K562 (cell line): ENCODE measurements at regions not wholly inside any gene's neighbourhood (a gene's known extent, or its start where the extent isn't known, plus 50 kb on each side); places are given as distances from the start of the nearest gene placed in this dataset.

Experiments used
- ATAC-seq: fragments of 200-7000 bp; cut with Tn5 transposase; 3 replicates; pipeline ENCODE4 v1.9.1; 2020; ENCODE audit warnings: moderate library complexity
- BruUV-seq: library from RNA; stranded (reverse); fragments of 400-500 nt; replicated peaks from 2 replicates; lab custom pipeline; 2021; lab: Mats Ljungman, UMichigan
- CTCF ChIA-PET: fragments of 300-600 bp; formaldehyde crosslinking; extraction: SDS; loops from one replicate; lab custom pipeline; 2021; ENCODE audit warnings: low intra/inter-chr PET ratio; lab: Yijun Ruan, JAX
- POLR2A ChIA-PET: fragments of 300-600, 350-650 bp; sonication (Branson Sonifier 250); formaldehyde crosslinking; extraction: SDS; loops from one replicate; lab custom pipeline; 2021; ENCODE audit warnings: antibody characterized with exemption, inconsistent platforms; lab: Yijun Ruan, JAX
- DNase-seq, 4 experiments: peaks; one replicate each; pipeline versions ENCODE4 v3.0.0 to v3.0.0-alpha.2; 2011 to 2018; ENCODE audit warnings: low spot score in 3 of 4, mixed read lengths in 3 of 4; ENCODE audit errors: extremely low read depth in 1 of 4
- FAIRE-seq: peaks from 2 replicates; lab custom pipeline; 2011; peaks lifted over from hg19 to GRCh38; lab: Jason Lieb, UNC
- H2AFZ ChIP-seq: 2 replicates; pipeline ENCODE4 v1.6.0; 2011; ENCODE audit warnings: low read depth, low read length, control low read depth, inconsistent platforms
- H3K27ac ChIP-seq: fragments of 200-600 bp; 3 replicates; pipeline ENCODE4 v1.8.0; 2011; ENCODE audit warnings: low read depth, mild to moderate bottlenecking, control low read depth, inconsistent platforms, low read length, moderate library complexity, mixed read lengths; ENCODE audit errors: extremely low read depth
- H3K27me3 ChIP-seq, 2 experiments: fragments of 300-600 bp in 1 of 2; 2 replicates in 1 of 2; 3 replicates in 1 of 2; pipeline versions ENCODE4 v1.6.0 to v1.8.0; 2011; ENCODE audit warnings: inconsistent platforms in 2 of 2, low read length in 2 of 2, mild to moderate bottlenecking in 1 of 2, mixed read lengths in 1 of 2, moderate library complexity in 1 of 2; ENCODE audit not compliant: control insufficient read depth in 2 of 2, insufficient read depth in 2 of 2
- H3K36me3 ChIP-seq: fragments of 300-600 bp; 3 replicates; pipeline ENCODE4 v1.8.0; 2011; ENCODE audit warnings: mild to moderate bottlenecking, low read length, inconsistent platforms; ENCODE audit not compliant: control insufficient read depth, insufficient read depth
- H3K4me1 ChIP-seq, 2 experiments: fragments of 200-600 bp in 1 of 2; replicated peaks in 1 of 2; 2 replicates in 1 of 2; 3 replicates in 1 of 2; pipeline versions ENCODE4 v1.5.1 to v1.8.0; 2011; ENCODE audit warnings: inconsistent platforms in 2 of 2, low read length in 2 of 2, mild to moderate bottlenecking in 1 of 2, mixed read lengths in 1 of 2, moderate library complexity in 1 of 2; ENCODE audit not compliant: control insufficient read depth in 2 of 2, insufficient read depth in 2 of 2
- H3K4me2 ChIP-seq: 2 replicates; pipeline ENCODE4 v1.6.1; 2011; ENCODE audit warnings: low read length, control low read depth, inconsistent platforms, mixed read lengths; ENCODE audit not compliant: insufficient read depth
- H3K4me3 ChIP-seq: fragments of 200-600 bp; sonication (generic), shearing (Covaris generic); 2 replicates; pipeline ENCODE4 v1.5.1; 2016; ENCODE audit warnings: control low read depth, inconsistent platforms
- H3K79me2 ChIP-seq: fragments of 200-600 bp; 3 replicates; pipeline ENCODE4 v1.8.0; 2011; ENCODE audit warnings: low read length, inconsistent platforms; ENCODE audit not compliant: control insufficient read depth, insufficient read depth
- H3K9ac ChIP-seq, 2 experiments: 2 replicates each; pipeline versions ENCODE4 v1.6.0 to v1.6.1; 2011; ENCODE audit warnings: low read depth in 2 of 2, low read length in 2 of 2, control low read depth in 1 of 2, inconsistent platforms in 1 of 2, mild to moderate bottlenecking in 1 of 2, mixed read lengths in 1 of 2; ENCODE audit not compliant: insufficient read depth in 1 of 2
- H3K9me1 ChIP-seq: one replicate; pipeline ENCODE4 v1.6.0; 2011; ENCODE audit warnings: inconsistent platforms, mild to moderate bottlenecking, low read length, moderate library complexity; ENCODE audit not compliant: control insufficient read depth, insufficient read depth
- H3K9me3 ChIP-seq: replicated peaks from 2 replicates; pipeline ENCODE4 v1.5.1; 2011; ENCODE audit warnings: low read depth, low read length, inconsistent platforms; ENCODE audit not compliant: control insufficient read depth, insufficient read depth
- H4K20me1 ChIP-seq: replicated peaks from 2 replicates; pipeline ENCODE4 v1.6.1; 2011; ENCODE audit warnings: low read length, inconsistent platforms, mixed read lengths; ENCODE audit not compliant: control insufficient read depth, insufficient read depth
- ARID2 ChIP-seq: fragments of 450-650 bp; IDR thresholded peaks from 2 replicates; pipeline ENCODE4 v1.6.1; 2017; ENCODE audit warnings: antibody characterized with exemption, mild to moderate bottlenecking
- CREBBP ChIP-seq: IDR thresholded peaks from one replicate; pipeline ENCODE4 v1.6.1; 2012; ENCODE audit warnings: low read depth, mild to moderate bottlenecking, control low read depth, inconsistent platforms, low read length
- HDAC1 ChIP-seq, 2 experiments: fragments of 450-650 bp; IDR thresholded peaks; 2 replicates each; pipeline ENCODE4 v1.6.1; 2016 to 2017; ENCODE audit warnings: inconsistent platforms in 1 of 2, mild to moderate bottlenecking in 1 of 2, moderate library complexity in 1 of 2
- MAFG ChIP-seq: fragments of 450-650 bp; conservative IDR thresholded peaks from 2 replicates; pipeline ENCODE4 v1.6.1; 2016; ENCODE audit warnings: missing genetic modification characterization, missing compliant biosample characterization
- NONO ChIP-seq, 2 experiments: fragments of 200-400 bp in 1 of 2; fragments of 450-650 bp in 1 of 2; formaldehyde crosslinking in 1 of 2; IDR thresholded peaks; 2 replicates each; pipeline ENCODE4 v1.6.1; 2017; ENCODE audit warnings: low read depth in 2 of 2, mild to moderate bottlenecking in 2 of 2, moderate library complexity in 2 of 2, low read length in 1 of 2
- PHF8 ChIP-seq: fragments of 200-600 bp; sonication (generic); IDR thresholded peaks from 2 replicates; pipeline ENCODE4 v1.6.1; 2012; ENCODE audit warnings: mixed run types, mild to moderate bottlenecking, inconsistent platforms, low read length, moderate library complexity, borderline replicate concordance
- POLR3G ChIP-seq: IDR thresholded peaks from 2 replicates; pipeline ENCODE4 v1.6.1; 2011; ENCODE audit not compliant: insufficient read length, insufficient replicate concordance; ENCODE audit errors: extremely low read depth
- RBM14 ChIP-seq: fragments of 200-400 bp; formaldehyde crosslinking; IDR thresholded peaks from 2 replicates; pipeline ENCODE4 v1.6.1; 2018; ENCODE audit warnings: low read depth, mild to moderate bottlenecking, low read length, moderate library complexity, borderline replicate concordance; ENCODE audit not compliant: insufficient read depth
- SMARCA5 ChIP-seq: fragments of 450-650 bp; IDR thresholded peaks from 2 replicates; pipeline ENCODE4 v1.6.1; 2016
- ZNF174 ChIP-seq: fragments of 250-450 bp; sonication (Bioruptor Pico); IDR thresholded peaks from 2 replicates; pipeline ENCODE4 v1.4.0; 2020; ENCODE audit warnings: mild to moderate bottlenecking
- WGBS: fragments of 100-300 bp; shearing (Covaris generic); methylation state at CpG from one replicate; pipeline ENCODE4 v1.1.6; 2016; ENCODE audit warnings: low coverage, mixed read lengths; ENCODE audit not compliant: insufficient coverage; ENCODE audit errors: missing lambda C conversion rate; 5-methylcytosine and 5-hydroxymethylcytosine counted together
- in situ Hi-C: fragments of 300-500 bp; cut with MboI; formaldehyde crosslinking; loops from 4 replicates; pipeline ENCODE4 v1.15.0; 2018; ENCODE audit warnings: inconsistent platforms, mixed read lengths
- intact Hi-C: fragments of 100-400 bp; cut with micrococcal nuclease; formaldehyde crosslinking; loops from 2 replicates; pipeline ENCODE4 v1.14.2; 2022
- TF ChIP-seq, protein P1 (sequence below): sonication (generic); formaldehyde crosslinking; IDR thresholded peaks from 2 replicates; pipeline ENCODE4 v1.8.0; 2022; ENCODE audit warnings: missing genetic modification reagents, mild to moderate bottlenecking, moderate library complexity, borderline replicate concordance
- TF ChIP-seq, protein P2 (sequence below), 2 experiments: fragments of 200-800 bp in 1 of 2; sonication (Bioruptor generic) in 1 of 2; sonication (generic) in 1 of 2; formaldehyde crosslinking in 1 of 2; IDR thresholded peaks in 1 of 2; conservative IDR thresholded peaks in 1 of 2; 2 replicates each; pipeline versions ENCODE4 v1.5.0 to v1.6.1; 2016 to 2020; ENCODE audit warnings: missing compliant biosample characterization in 1 of 2, missing genetic modification characterization in 1 of 2, missing genetic modification reagents in 1 of 2
- TF ChIP-seq, protein P3 (sequence below): fragments of 450-650 bp; formaldehyde crosslinking; IDR thresholded peaks from 2 replicates; pipeline ENCODE4 v1.4.0; 2020; ENCODE audit warnings: mild to moderate bottlenecking, moderate library complexity

DNA sequence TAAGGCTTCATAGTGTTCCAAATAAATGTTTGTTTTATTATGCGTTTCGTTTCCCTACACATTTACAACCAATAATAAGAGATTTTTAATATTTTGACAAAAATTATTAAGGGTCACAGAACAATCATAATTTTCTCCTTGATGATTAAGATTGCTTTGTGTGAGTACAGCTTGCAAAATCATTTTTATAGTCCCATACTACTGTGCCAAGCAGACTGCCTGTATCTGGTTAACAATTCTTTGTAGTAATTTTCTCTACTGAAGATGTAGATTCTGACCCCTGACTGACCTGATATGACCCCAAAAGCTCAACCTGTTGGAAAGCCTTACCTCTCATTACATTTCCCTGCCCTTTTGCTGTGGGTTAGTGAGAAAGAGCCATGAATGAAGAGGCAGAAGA is 311.9 kb upstream of the PIK3R1 start:
- H3K9me1 ChIP-seq = no peaks in the 10 kb centered on the region
- DNase-seq (no peak), ATAC-seq (no peak), FAIRE-seq (no peak)
- H3K4me1 ChIP-seq = no peaks in the 10 kb centered on the region
- no peaks in the 10 kb centered on the region for H3K79me2 ChIP-seq
- no peak for TF ChIP-seq NONO (IDR thresholded peaks at IDR 0.05; ENCODE audit: low read depth in 2 of 2, low read length in 1 of 2)
- no peak for TF ChIP-seq ZNF174 (CRISPR knock-in tag)
- H3K27me3 ChIP-seq = peaks cover 0 to 6% of the 10 kb centered on the region in 2 experiments; a peak in 2 of 5 replicates
- no peaks in the 10 kb centered on the region for H4K20me1 ChIP-seq
- ChIA-PET POLR2A (no interaction called here), CTCF (no interaction called here)
- no peak overlapping the region for H2AFZ ChIP-seq
- H3K27ac ChIP-seq = no peak overlapping the region
- no TSS peak for BruUV-seq
- H3K9ac ChIP-seq = no peak overlapping the region
- H3K36me3 ChIP-seq = no peaks in the 10 kb centered on the region
- 0% methylated on average over 2 of the region's 2 CpGs for WGBS
- in situ Hi-C loops (no loop called here), intact Hi-C loops (no loop called here)
- no peak overlapping the region for H3K4me2 ChIP-seq
- H3K4me3 ChIP-seq = no peak overlapping the region
- H3K9me3 ChIP-seq = no peaks in the 10 kb centered on the region

DNA sequence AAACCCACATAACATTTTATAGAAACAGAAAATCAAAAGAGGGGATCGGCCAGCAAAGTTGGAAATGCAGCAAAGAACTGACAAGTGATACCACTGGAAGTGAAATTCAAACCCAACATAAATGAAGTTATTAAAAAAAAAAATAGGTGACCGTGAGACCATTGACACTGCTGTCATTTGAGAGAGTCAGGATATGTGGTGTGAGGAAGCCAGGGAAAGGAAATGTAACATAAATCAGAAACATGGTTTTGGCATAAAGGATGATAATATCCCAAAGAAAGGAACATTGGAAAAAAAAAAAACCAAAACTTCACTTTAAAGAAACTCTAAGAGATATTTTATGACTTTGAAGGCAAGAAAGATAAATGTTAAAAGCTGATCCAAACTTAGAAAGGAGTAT is 312.4 kb upstream of the PIK3R1 start:
- no peak overlapping the region for H3K27ac ChIP-seq
- H3K36me3 ChIP-seq = no peaks in the 10 kb centered on the region
- H3K27me3 ChIP-seq = peaks cover 0 to 6% of the 10 kb centered on the region in 2 experiments; a peak in 2 of 5 replicates
- in situ Hi-C loops (no loop called here), intact Hi-C loops (no loop called here)
- DNase-seq (no peak), FAIRE-seq (no peak), ATAC-seq (no peak)
- ChIA-PET POLR2A (no interaction called here), CTCF (no interaction called here)
- no peak overlapping the region for H3K4me3 ChIP-seq
- no peak overlapping the region for H3K9ac ChIP-seq
- no peaks in the 10 kb centered on the region for H3K4me1 ChIP-seq
- no peaks in the 10 kb centered on the region for H4K20me1 ChIP-seq
- no TSS peak for BruUV-seq
- no peaks in the 10 kb centered on the region for H3K9me1 ChIP-seq
- H2AFZ ChIP-seq = no peak overlapping the region
- H3K4me2 ChIP-seq = no peak overlapping the region
- H3K9me3 ChIP-seq = no peaks in the 10 kb centered on the region
- H3K79me2 ChIP-seq = no peaks in the 10 kb centered on the region
- 0% methylated on average over 2 of the region's 2 CpGs for WGBS
- no peak for TF ChIP-seq POLR3G
- TF ChIP-seq HDAC1 (IDR thresholded peaks at IDR 0.05) = no peak
- TF ChIP-seq RBM14 = no peak
- TF ChIP-seq PHF8 = no peak
- TF ChIP-seq CREBBP = no peak
- no peak for TF ChIP-seq MAFG
- no peak for TF ChIP-seq SMARCA5
- TF ChIP-seq, protein P1, sequence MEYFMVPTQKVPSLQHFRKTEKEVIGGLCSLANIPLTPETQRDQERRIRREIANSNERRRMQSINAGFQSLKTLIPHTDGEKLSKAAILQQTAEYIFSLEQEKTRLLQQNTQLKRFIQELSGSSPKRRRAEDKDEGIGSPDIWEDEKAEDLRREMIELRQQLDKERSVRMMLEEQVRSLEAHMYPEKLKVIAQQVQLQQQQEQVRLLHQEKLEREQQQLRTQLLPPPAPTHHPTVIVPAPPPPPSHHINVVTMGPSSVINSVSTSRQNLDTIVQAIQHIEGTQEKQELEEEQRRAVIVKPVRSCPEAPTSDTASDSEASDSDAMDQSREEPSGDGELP = no peak
- TF ChIP-seq, protein P2, sequence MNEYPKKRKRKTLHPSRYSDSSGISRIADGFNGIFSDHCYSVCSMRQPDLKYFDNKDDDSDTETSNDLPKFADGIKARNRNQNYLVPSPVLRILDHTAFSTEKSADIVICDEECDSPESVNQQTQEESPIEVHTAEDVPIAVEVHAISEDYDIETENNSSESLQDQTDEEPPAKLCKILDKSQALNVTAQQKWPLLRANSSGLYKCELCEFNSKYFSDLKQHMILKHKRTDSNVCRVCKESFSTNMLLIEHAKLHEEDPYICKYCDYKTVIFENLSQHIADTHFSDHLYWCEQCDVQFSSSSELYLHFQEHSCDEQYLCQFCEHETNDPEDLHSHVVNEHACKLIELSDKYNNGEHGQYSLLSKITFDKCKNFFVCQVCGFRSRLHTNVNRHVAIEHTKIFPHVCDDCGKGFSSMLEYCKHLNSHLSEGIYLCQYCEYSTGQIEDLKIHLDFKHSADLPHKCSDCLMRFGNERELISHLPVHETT (CRISPR knock-in tag; conservative IDR thresholded peaks at IDR 0.05 in 1 of 2, IDR thresholded peaks at IDR 0.05 in 1 of 2) = no peak
- TF ChIP-seq, protein P3, sequence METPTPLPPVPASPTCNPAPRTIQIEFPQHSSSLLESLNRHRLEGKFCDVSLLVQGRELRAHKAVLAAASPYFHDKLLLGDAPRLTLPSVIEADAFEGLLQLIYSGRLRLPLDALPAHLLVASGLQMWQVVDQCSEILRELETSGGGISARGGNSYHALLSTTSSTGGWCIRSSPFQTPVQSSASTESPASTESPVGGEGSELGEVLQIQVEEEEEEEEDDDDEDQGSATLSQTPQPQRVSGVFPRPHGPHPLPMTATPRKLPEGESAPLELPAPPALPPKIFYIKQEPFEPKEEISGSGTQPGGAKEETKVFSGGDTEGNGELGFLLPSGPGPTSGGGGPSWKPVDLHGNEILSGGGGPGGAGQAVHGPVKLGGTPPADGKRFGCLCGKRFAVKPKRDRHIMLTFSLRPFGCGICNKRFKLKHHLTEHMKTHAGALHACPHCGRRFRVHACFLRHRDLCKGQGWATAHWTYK (CRISPR knock-in tag) = no peak
- no peak for TF ChIP-seq ARID2
